ENCODE measurements at regions not wholly inside any gene's neighbourhood (a gene's known extent, or its start where the extent isn't known, plus 50 kb on each side); places are given as distances from the start of the nearest gene placed in this dataset.
"Not testable (repeated sequence)": the region's sequence is repeated elsewhere in the genome, so short reads cannot be mapped to it uniquely, and the experiment has no call there.

- DNase-seq, result no peak
Observed at GRCh38 chr10:131531265-131532190, 220.0 kb upstream of the TCERG1L start.

- DNase-seq, result no peak
Observed at GRCh38 chr10:131532291-131532690, 220.8 kb upstream of the TCERG1L start.

GRCh38 chr10:131532745-131533341 lies 221.3 kb upstream of the TCERG1L start:
- no peak for DNase-seq

- DNase-seq, result no peak
Observed at GRCh38 chr10:131533846-131534526, 222.5 kb upstream of the TCERG1L start.

- DNase-seq, result no peak
Observed at GRCh38 chr10:131534836-131535235, 223.3 kb upstream of the TCERG1L start.

GRCh38 chr10:131536676-131537075 lies 225.2 kb upstream of the TCERG1L start:
- no peak for DNase-seq

- DNase-seq, result peak; percentile 53
Observed at GRCh38 chr10:131537281-131537680, 225.8 kb upstream of the TCERG1L start.

- DNase-seq, result no peak
Observed at GRCh38 chr10:131544495-131544894, 233.0 kb upstream of the TCERG1L start.

GRCh38 chr10:131546086-131546810 lies 234.7 kb upstream of the TCERG1L start:
- no peak for DNase-seq

- no peak for DNase-seq
Observed at GRCh38 chr10:131547129-131547799, 235.7 kb upstream of the TCERG1L start.

- no peak for DNase-seq
Observed at GRCh38 chr10:131548176-131548575, 236.7 kb upstream of the TCERG1L start.

- DNase-seq, result no peak
Observed at GRCh38 chr10:131549116-131549515, 237.6 kb upstream of the TCERG1L start.

GRCh38 chr10:131553121-131553520 lies 241.6 kb upstream of the TCERG1L start:
- DNase-seq, result no peak

GRCh38 chr10:131553581-131553980 lies 242.1 kb upstream of the TCERG1L start:
- no peak for DNase-seq

GRCh38 chr10:131554821-131555220 lies 243.3 kb upstream of the TCERG1L start:
- DNase-seq, result no peak

- no peak for DNase-seq
Observed at GRCh38 chr10:131555406-131555805, 243.9 kb upstream of the TCERG1L start.

GRCh38 chr10:131556061-131556896 lies 244.8 kb upstream of the TCERG1L start:
- no peak for DNase-seq

GRCh38 chr10:131556897-131557495 lies 245.5 kb upstream of the TCERG1L start:
- no peak for DNase-seq

GRCh38 chr10:131557956-131558355 lies 246.4 kb upstream of the TCERG1L start:
- not testable (repeated sequence) for DNase-seq

GRCh38 chr10:131559450-131559911 lies 248.0 kb upstream of the TCERG1L start:
- DNase-seq, result no peak
